ENCODE measurements at regions not wholly inside any gene's neighbourhood (a gene's known extent, or its start where the extent isn't known, plus 50 kb on each side); places are given as distances from the start of the nearest gene placed in this dataset.
"Not testable (repeated sequence)": the region's sequence is repeated elsewhere in the genome, so short reads cannot be mapped to it uniquely, and the experiment has no call there.

DNA sequence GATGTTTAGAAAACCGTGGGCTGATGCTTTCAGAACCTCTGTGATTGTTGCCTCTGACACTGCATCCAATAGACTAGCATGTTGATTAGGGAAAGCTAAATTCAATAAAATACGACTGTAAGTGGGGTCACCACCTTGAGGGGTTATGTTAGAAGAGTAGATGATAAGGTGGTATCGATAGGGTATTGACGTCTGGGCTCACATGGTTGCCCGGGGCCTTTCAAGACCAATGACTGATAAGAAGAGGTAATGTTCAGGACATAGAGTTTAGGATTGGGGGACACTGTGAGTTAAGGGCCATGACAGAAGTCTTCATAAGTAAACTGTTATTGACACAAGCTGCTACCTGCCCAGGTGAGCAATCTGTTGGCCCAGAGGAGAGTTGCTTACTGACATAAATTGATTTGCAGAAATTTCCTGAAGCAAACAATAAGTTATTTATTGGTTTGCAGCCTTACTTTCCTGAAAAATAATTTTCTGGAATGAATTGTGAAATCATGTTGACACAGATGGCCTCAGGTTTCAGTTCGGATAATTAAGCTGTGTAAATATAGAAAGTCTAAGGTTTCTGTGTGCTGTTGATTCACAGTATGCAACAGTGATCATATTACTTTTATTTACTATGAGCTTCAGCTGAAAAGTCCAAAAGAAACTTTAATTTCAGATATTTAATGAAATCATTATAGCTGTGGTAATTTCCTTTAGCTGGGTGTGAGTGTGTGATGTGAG is 289.9 kb upstream of the PRSS16 start:
- DNase-seq: not testable (repeated sequence)

DNA sequence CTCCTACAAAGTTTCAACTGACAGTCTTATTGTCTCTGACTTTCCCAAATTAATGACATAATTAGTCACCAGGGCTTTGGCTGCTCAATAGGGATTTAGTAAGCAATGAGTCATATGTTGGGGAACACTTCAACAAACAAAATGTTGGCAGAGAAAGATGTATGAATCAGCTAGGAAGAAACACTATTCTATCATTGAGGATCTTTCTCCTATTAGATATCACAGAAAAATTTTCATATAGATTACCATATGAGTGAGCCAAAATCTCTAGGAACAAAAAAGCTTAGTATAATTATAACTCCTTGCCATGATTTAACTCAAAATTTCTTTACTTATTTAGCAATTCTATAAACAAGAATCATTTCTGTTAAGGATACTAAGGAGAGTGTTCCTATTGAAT is 286.3 kb upstream of the PRSS16 start:
- DNase-seq: not testable (repeated sequence)

DNA sequence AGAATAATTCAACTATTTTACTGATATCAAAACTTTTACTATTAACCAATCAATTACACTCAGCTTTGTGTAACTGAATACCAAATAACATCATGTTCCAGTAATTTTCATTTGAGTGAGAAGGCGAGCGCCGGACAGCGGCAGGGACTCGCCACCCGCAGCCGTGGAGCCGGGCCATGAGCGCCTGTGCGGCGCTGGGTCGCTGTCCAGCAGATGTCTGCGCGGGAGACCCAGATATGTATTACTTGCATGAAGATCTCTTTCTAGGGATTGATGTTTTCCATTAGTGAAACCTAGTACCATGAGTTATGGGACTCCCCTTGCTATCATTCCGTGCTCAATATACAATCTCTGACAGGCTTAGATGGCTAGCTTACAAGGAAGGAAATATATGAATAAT is 245.1 kb upstream of the PRSS16 start:
- DNase-seq: no peak

DNA sequence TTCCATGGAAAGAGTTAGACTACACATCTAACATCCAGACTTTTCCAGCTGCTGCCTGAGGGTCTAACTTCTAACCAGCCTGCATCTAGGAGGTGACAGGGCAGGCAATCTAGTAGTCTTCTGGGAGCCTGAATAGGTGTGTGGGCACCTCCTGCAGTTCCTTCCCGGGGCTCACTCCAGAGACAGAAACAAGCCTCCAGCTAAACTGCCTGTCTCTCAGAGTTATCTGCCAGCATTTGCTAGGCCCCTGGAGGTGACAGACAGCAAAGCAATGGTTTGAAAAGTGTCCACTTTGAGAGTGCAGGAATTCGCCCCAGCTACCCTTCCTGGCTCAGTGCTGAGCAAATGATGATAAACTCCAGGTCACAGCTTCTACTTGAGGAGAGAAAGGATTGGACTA is 240.5 kb upstream of the PRSS16 start:
- DNase-seq: no peak

DNA sequence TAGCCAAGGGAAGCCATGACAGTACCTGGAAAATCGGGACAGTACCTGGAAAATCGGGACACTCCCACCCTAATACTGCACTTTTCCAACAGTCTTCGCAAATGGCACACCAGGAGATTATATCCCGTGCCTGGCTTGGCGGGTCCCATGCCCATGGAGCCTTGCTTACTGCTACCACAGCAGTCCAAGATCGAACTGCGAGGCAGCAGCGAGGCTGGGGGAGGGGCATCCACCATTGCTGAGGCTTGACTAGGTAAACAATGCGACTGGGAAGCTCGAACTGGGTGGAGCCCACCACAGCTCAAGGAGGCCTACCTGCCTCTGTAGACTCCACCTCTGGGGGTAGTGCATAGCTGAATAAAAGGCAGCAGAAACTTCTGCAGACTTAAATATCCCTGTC is 238.9 kb upstream of the PRSS16 start:
- not testable (repeated sequence) for DNase-seq

DNA sequence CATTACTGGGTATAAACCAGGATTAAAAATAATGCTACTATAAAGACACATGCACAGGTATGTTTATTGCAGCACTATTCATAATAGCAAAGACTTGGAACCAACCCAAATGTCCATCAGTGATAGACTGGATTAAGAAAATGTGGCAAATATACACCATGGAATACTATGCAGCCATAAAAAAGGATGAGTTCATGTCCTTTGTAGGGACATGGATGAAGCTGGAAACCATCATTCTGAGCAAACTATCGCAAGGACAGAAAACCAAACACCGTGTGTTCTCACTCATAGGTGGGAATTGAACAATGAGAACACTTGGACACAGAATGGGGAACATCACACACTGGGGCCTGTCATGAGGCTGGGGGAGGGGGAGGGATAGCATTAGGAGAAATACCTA is 233.4 kb upstream of the PRSS16 start:
- not testable (repeated sequence) for DNase-seq

DNA sequence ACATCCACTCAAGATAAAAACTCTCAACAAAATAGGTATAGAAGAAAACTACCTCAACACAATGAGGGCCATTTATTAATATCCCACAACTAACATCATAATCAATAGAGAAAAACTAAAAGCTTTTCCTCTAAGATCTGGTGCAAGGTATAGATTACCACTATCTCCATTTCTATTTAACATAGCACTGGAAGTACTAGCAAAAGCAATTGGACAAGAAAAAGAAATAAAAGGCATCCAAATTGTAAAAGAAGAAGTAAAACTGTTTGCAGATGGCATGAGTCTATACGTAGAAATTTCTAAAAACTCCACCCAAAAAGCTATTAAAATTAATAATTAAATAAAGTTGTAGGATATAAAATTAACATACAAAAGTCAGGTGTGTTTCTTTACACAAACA is 230.8 kb upstream of the PRSS16 start:
- no peak for DNase-seq

DNA sequence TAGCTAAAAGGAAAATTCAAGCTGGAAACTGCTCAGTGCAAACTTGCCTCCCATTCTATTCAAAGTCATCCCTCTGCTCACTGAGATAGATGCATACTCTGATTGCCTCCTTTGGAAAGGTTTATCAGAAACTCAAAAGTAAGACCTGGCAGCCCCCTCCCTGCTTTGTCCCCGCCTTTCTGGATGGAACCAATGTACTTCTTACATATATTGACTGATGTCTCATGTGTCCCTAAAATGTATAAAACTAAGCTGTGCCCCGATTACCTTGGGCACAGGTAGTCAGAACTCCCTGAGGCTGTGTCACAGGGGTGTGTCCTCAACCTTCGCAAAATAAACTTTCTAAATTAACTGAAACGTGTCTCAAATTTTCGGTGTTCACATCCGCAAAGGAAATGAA is 229.1 kb upstream of the PRSS16 start:
- not testable (repeated sequence) for DNase-seq

DNA sequence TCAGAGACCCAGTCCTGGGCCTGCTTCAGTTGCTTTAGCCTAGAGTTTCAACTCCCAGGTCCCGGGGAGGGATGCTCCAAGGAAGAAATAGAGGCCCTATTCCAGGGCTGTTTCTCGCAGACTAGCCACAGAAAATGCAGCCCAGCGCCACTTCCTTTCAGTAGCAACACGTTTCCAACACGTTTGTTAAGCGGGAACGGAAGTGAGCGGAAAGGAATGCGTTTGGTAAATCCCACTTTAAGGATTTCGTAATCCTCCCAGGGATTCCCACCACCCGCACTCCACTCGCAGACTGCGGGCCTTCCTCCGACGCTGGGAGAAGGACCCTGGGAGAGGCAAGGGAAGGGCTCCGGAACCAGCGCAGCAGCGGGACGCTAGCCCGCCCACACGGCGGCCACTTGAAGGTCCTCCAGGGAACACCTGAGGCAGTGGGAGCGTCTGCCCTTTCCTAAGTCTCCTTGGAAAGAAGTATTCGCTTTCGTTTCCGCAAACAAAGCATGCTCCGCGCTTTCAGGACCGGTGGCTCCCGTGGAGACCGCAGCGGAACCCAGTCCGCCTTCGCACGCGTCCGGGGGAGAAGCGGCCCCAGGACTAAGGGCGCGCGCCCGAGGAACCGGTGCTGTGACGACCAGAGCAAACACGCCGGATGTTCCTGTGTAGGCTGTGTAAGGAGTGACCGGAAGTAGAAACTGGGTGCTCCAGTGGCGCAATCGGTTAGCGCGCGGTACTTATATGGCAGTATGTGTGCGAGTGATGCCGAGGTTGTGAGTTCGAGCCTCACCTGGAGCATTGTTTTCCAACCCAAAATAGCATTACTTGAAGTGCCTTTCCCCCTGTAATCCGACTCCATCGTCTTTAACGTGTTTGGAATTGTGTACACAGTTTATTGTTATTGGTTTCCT is 227.6 kb upstream of the PRSS16 start:
- peak; percentile 25 for DNase-seq

DNA sequence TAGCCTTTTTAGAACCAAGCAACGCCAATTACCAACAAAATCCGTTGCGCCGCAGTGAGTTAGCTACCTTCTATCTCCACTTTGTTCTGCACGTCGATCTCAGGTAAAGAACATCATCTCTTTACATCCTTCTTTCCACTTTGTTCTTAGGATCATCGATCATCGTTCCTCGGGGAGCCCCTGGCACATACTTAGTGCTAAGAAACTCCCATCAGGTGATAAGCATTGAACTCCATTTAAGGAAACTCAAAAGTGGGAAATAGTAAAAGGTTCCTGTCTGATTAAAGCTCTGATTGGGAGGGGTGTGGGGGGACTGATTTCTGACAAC is 227.0 kb upstream of the PRSS16 start:
- no peak for DNase-seq

DNA sequence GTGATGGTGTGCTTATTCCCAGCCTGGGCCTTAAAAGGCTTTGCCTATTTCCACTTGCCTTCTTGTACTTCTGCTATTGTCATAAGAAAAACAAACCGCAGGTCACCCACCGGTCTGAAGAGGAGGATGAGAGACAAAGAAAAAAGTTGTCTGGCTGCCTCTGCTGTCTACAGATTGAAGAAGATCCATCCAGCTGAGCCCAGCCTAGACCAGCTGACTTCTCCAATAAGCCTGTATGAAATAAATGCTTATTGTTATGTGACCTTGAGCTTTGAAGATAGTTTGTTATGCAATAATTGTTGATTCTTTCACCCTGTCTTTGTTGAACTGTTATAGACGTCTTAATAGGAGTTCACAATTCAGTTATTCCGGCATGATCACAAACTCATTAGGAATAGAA is 223.8 kb upstream of the PRSS16 start:
- DNase-seq: no peak

DNA sequence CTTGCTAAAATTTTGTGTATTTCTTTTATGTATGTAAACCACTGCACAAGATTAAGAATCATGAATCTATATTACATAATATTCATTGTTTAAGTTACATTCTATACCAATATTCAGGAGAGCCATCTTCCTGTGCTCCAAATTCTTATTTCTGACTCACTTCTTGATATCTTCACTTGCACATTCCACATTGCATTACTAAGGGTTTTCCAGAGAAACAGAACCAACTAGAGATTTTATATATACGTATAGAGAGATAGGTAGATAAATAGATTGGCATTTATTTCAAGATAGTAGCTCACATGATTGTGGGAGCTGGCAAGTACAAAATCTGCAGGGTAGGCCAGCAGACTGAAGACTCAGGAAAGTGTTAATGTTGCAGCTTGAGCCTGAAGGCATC is 222.2 kb upstream of the PRSS16 start:
- DNase-seq: no peak

DNA sequence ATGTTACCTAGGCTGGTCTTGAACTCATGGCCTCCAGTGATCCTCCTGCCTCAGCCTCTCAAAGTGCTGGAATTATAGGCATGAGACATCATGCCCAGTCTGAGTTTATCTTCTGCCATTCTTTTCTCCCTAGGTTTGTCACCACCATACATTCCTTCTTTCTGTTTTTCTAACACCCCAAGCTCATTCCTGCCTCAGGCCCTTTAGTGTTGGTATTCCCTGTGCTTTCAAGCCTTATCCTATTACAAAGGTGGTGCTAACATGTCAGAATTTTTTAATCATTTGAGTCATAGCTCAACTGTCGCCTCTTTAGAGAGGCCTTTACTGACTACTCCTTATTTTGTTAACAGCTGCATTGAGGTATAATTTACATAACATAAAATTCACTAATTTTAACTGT is 221.1 kb upstream of the PRSS16 start:
- no peak for DNase-seq

DNA sequence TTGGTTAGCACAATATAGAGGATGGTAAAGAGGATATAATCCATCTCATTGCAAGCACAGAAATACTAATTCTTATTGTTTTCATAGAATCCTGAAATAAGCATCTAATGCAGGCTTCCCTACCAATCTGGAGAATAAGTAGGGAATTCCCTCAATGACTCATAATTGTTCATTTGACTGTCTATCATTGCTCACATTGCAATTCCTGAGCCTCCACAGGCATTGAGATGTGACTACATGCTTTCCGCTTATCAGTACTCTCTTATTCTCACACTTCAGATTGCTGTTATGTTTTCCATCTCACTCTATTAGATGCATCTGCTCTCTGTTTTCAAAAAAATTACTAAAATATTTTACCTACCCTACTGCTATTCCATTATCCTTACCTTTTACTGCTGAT is 216.2 kb upstream of the PRSS16 start:
- DNase-seq: no peak

DNA sequence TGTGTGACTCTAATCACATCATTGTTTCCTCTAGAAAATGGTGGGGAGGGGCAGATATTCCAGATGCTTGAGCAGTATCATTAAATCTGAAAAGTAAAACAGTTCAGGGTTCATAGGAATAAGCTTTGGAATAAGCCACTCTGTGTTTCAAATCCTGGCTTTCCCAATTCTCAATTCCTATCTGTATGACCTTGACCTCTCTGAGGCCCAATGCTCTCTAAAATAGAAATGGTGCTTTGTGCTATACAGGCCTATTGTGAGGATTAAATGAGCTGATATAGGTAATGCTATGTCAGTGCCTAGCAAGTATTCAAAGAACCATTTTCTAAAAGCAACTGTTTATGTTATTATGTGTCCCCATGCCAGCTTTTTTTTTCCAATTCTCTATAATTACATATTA is 209.0 kb upstream of the PRSS16 start:
- no peak for DNase-seq

DNA sequence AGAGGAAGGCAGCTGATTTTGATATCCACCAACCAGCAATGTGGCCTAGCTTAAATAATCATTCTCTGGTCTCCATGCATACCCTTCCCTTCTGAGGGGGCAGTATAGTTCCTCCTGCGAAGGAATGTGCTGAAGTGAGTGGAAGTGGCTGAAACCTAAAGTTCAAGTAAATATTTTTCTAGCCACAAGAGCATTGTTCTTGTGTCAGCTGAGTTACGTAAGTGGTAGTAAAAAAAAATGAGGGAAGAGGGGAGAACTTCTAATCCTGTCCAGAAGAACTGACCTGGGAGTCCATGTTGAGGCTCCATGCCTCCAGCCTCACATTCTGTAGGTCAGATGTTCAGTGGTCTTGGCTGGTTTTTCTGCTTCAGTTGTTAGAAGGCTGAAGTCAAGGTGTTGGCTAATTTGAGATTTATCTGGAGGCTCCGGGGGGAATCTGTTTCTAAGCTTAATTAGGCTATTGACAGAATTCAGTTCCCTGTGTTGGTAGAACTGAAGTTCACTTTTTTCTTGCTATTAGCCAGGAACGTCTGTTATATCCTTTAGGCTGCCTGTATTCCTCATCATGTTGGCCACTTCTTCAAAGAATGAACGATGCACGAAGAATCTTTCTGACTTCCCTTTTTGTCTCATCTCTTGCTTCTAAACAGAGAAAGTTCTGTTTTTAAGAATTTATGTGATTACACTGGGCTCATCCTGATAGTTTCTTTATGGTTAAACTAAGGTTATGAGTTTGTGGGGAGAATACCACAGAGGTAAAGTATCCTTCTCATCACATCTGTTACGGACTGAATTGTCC is 207.1 kb upstream of the PRSS16 start:
- DNase-seq: no peak

DNA sequence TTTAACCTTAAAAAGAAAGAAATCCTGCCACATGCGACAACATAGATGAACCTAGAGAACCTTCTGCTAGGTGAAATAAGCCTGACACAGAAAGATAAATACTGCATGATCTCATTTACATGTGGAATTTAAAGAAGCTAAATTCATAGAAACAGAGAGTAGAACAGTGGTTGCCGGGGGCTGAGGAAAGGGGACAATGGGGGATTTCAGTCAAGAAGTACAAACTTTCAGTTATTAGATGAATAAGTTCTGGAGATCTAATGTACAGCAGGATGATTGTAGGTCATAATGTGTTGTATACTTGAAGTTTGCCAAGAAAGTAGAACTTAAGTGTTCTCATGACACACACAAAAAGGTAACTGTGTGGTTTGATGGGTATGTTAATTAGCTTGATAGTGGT is 204.3 kb upstream of the PRSS16 start:
- no peak for DNase-seq

DNA sequence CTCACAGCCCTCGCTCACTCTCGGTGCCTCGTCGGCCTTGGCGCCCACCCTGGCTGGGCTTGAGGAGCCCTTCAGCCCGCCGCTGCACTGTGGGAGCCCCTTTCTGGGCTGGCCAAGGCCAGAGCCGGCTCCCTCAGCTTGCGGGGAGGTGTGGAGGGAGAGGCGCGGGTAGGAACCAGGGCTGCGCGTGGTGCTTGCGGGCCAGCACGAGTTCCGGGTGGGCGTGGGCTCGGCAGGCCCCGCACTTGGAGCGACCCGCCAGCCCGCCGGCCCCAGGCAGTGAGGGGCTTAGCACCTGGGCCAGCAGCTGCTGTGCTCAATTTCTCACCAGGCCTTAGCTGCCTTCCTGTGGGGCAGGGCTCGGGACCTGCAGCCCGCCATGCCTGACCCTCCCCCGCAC is 202.4 kb upstream of the PRSS16 start:
- DNase-seq: not testable (repeated sequence)

DNA sequence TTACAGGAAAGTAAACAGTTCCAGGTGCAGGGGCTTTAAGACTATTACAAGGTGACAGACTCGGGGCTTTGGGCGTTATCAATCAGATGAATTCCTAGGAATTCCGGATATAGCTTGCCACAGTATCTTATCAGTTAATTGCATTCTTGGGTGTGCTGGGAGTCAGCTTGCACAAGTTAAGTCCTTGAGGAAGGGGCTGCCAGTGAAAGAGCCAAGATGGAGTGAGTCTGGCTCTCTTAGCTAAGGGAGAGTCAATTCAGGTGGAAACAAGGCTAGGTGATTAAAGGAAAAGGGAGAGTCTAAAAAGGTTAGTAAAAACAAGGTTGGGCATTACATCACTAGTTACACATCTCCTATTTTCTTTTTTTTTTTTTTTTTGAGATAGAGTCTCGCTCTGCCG is 199.8 kb upstream of the PRSS16 start:
- DNase-seq: not testable (repeated sequence)

DNA sequence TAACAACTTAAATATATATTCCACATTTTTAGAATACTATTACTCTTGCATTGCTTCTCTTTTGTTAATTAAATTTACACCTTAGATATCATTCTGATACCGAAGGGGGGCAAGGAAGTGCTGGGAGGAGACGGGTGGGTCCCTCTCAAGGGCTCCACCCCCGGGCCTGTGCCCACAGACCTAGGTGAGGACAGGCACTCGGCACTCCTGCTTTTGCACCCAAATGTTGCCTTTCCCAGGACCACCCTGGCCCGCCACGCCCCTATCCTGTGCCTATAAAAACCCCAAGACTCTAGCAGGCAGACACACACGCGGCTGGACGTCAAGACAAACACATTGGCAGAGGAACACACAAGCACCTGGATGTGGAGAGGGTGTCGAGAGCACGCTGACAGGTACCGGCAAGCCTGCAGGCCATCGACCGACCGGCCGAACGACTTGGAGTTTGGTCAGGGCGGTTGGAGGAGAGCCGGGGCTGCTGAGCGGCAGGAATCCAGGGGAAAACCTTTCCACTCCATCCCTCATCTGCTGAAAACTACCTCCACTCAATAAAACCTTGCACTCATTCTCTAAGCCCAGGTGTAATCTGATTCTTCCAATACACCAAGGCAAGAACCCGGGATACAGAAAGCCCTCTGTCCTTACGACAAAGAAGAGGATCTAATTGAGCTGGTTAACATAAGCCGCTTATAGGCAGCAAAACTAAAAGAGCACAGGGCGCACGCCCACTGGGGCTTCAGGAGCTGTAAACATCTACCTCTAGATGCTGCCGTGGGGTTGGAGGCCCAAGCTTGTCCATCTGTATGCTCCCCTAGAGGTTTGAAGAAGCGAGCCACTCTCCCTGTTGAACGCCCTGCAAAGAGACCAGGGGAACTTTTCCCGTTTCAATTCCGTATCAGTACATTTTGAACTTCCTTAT is 197.4 kb upstream of the PRSS16 start:
- no peak for DNase-seq

DNA sequence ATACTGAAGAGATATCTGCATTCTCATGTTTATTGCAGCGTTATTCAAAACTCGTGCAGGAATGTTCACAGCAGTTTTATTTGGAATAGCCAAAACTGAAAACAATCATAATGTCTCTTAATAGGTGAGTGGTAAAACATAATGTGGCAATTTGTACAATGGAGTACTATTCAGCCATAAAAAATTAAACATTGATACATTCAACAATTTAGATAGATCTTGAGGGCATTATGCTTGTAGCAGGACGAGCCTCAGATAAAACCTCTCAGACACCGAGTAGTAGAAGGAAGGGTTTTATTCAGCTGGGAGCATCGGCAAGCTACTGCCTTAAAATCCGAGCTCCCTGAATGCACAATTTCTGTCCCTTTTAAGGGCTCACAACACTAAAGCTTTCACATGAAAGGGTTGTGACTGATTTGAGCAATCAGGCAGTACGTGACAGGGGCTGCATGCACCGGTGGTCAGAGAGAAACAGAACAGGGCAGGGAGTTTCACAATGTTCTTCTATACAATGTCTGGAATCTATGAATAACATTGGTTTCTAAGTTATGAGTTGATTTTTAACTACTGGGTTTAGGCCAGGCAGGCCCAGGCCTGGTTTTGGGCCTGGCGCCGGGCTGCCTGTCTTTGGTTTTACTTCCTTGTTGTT is 195.3 kb upstream of the PRSS16 start:
- not testable (repeated sequence) for DNase-seq

DNA sequence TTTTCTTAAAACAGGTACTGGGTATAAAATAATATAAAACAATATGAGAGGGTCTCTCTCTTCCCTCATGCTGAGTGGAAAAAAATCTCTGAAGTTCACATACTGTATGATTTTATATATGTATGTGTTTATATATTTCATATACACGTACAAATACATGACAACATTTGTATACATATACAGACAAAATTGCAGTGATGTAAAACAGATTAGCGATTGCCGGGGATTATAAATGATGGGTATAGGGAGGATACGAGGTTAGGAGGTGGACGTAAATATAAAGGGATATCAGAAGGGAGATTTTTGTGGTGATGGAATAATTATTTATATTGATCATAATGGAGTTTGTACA is 194.8 kb upstream of the PRSS16 start:
- DNase-seq: no peak
